Cardiac fibroblast (primary cell): ENCODE measurements at regions not wholly inside any gene's neighbourhood (a gene's known extent, or its start where the extent isn't known, plus 50 kb on each side); places are given as distances from the start of the nearest gene placed in this dataset.

Experiments used
- DNase-seq, 2 donors: peaks; one replicate each; pipeline versions ENCODE4 v3.0.0 to v3.0.0-alpha.2; 2010; ENCODE audit warnings: low read depth in 2 of 2
- H3K4me3 ChIP-seq, 2 donors: replicated peaks in 1 of 2; 1 replicate in 1 of 2; 2 replicates in 1 of 2; pipeline ENCODE4 v1.5.1; 2011; ENCODE audit warnings: low read depth in 2 of 2, low read length in 2 of 2, mild to moderate bottlenecking in 2 of 2, moderate library complexity in 1 of 2
- CTCF ChIP-seq: IDR thresholded peaks from one replicate; pipeline ENCODE4 v1.5.1; 2011; ENCODE audit warnings: low read depth, mild to moderate bottlenecking, low read length, inconsistent platforms

- TF ChIP-seq CTCF: no peak
- H3K4me3 ChIP-seq: no peak overlapping the region
- no peak for DNase-seq
Measured at GRCh38 chr10:78129211-78129610, 95.5 kb downstream of the RPS24 start.

- no peak for TF ChIP-seq CTCF
- no peak overlapping the region for H3K4me3 ChIP-seq
- no peak for DNase-seq
Measured at GRCh38 chr10:78130966-78131710, 97.5 kb downstream of the RPS24 start.

GRCh38 chr10:78134773-78135306 lies 101.2 kb downstream of the RPS24 start:
- DNase-seq: no peak
- H3K4me3 ChIP-seq: no peak overlapping the region
- TF ChIP-seq CTCF: no peak

- no peak for DNase-seq
- H3K4me3 ChIP-seq: no peak overlapping the region
- TF ChIP-seq CTCF: no peak
Measured at GRCh38 chr10:78137147-78137546, 103.5 kb downstream of the RPS24 start.

GRCh38 chr10:78139341-78139740 lies 105.7 kb downstream of the RPS24 start:
- DNase-seq: no peak
- no peak for TF ChIP-seq CTCF
- H3K4me3 ChIP-seq: no peak overlapping the region

GRCh38 chr10:78140066-78140630 lies 106.5 kb downstream of the RPS24 start:
- DNase-seq: no peak
- H3K4me3 ChIP-seq: no peak overlapping the region
- no peak for TF ChIP-seq CTCF

GRCh38 chr10:78143576-78143975 lies 109.9 kb downstream of the RPS24 start:
- no peak for TF ChIP-seq CTCF
- DNase-seq: no peak
- no peak overlapping the region for H3K4me3 ChIP-seq
